GM12878 (cell line): ENCODE measurements at regions not wholly inside any gene's neighbourhood (a gene's known extent, or its start where the extent isn't known, plus 50 kb on each side); places are given as distances from the start of the nearest gene placed in this dataset.

Source experiments
- ATAC-seq: fragments of 200-7000 bp; cut with Tn5 transposase; 3 replicates; pipeline ENCODE4 v1.9.1; 2020; ENCODE audit warnings: mild to moderate bottlenecking, moderate library complexity
- BruUV-seq: library from RNA; stranded (reverse); fragments of 400-500 nt; replicated peaks from 2 replicates; lab custom pipeline; 2021; lab: Mats Ljungman, UMichigan
- CTCF ChIA-PET: fragments of 300-600 bp; sonication (Branson Sonifier 250); formaldehyde crosslinking; extraction: SDS; loops from one replicate; lab custom pipeline; 2021; ENCODE audit warnings: inconsistent platforms; lab: Yijun Ruan, JAX
- POLR2A ChIA-PET: fragments of 350-600 bp; formaldehyde crosslinking; extraction: SDS; loops from one replicate; lab custom pipeline; 2021; ENCODE audit warnings: inconsistent platforms; lab: Charles Lee
- RAD21 ChIA-PET: fragments of 300-600 bp; sonication (Branson Sonifier 250); formaldehyde crosslinking; loops from one replicate; lab custom pipeline; 2023; ENCODE audit warnings: antibody characterized with exemption; ENCODE audit not compliant: unreplicated experiment; lab: Charles Lee
- SMC1A ChIA-PET: fragments of 300-600 bp; sonication (Branson Sonifier 250); formaldehyde crosslinking; loops from one replicate; lab custom pipeline; 2023; ENCODE audit not compliant: unreplicated experiment, uncharacterized antibody; lab: Charles Lee
- DNase-seq: peaks from one replicate; pipeline ENCODE4 v3.0.0-alpha.2; 2011; ENCODE audit warnings: low read depth, low spot score
- FAIRE-seq: peaks from 3 replicates; lab custom pipeline; 2011; peaks lifted over from hg19 to GRCh38; lab: Jason Lieb, UNC
- H2AFZ ChIP-seq: 2 replicates; pipeline ENCODE4 v1.6.0; 2011; ENCODE audit warnings: low read depth, low read length, control low read depth; ENCODE audit not compliant: control insufficient read depth
- H3K27ac ChIP-seq: 2 replicates; pipeline ENCODE4 v1.5.1; 2011; ENCODE audit warnings: control low read depth; ENCODE audit not compliant: control insufficient read depth, insufficient read depth
- H3K27me3 ChIP-seq, 2 experiments: replicated peaks in 1 of 2; 2 replicates each; pipeline versions ENCODE4 v1.6.0 to v1.6.1; 2011; ENCODE audit warnings: low read length in 1 of 2; ENCODE audit not compliant: control insufficient read depth in 2 of 2, insufficient read depth in 2 of 2
- H3K36me3 ChIP-seq, 2 experiments: 2 replicates each; pipeline ENCODE4 v1.5.1; 2011; ENCODE audit warnings: low read length in 1 of 2; ENCODE audit not compliant: control insufficient read depth in 2 of 2, insufficient read depth in 2 of 2
- H3K4me1 ChIP-seq: 2 replicates; pipeline ENCODE4 v1.6.1; 2011; ENCODE audit warnings: mild to moderate bottlenecking, low read length, moderate library complexity, mixed read lengths; ENCODE audit not compliant: control insufficient read depth, insufficient read depth
- H3K4me2 ChIP-seq: 2 replicates; pipeline ENCODE4 v1.6.0; 2011; ENCODE audit warnings: control low read depth; ENCODE audit not compliant: control insufficient read depth, insufficient read depth
- H3K4me3 ChIP-seq: fragments of 200-600 bp; sonication (generic); 2 replicates; pipeline ENCODE4 v1.5.1; 2016
- H3K79me2 ChIP-seq: 2 replicates; pipeline ENCODE4 v1.6.0; 2011; ENCODE audit warnings: low read length; ENCODE audit not compliant: control insufficient read depth, insufficient read depth
- H3K9ac ChIP-seq: 2 replicates; pipeline ENCODE4 v1.8.0; 2011; ENCODE audit warnings: low read length, control low read depth, mixed read lengths; ENCODE audit not compliant: control insufficient read depth, insufficient read depth
- H3K9me3 ChIP-seq: replicated peaks from 3 replicates; pipeline ENCODE4 v1.5.1; 2011; ENCODE audit warnings: mild to moderate bottlenecking, low read length; ENCODE audit not compliant: control insufficient read depth, insufficient read depth
- H4K20me1 ChIP-seq: 2 replicates; pipeline ENCODE4 v1.6.0; 2011; ENCODE audit not compliant: control insufficient read depth, insufficient read depth
- ATF7 ChIP-seq: fragments of 450-650 bp; IDR thresholded peaks from 2 replicates; pipeline ENCODE4 v1.6.1; 2016; ENCODE audit warnings: low read depth, mild to moderate bottlenecking
- DPF2 ChIP-seq: fragments of 450-650 bp; IDR thresholded peaks from 2 replicates; pipeline ENCODE4 v1.6.1; 2017; ENCODE audit warnings: mild to moderate bottlenecking
- E2F8 ChIP-seq: fragments of 450-650 bp; IDR thresholded peaks from 2 replicates; pipeline ENCODE4 v1.6.1; 2018; ENCODE audit warnings: mild to moderate bottlenecking, low read depth, moderate library complexity; ENCODE audit not compliant: partially characterized antibody
- IKZF1 ChIP-seq: fragments of 450-650 bp; conservative IDR thresholded peaks from 2 replicates; pipeline ENCODE4 v1.6.1; 2017; ENCODE audit warnings: antibody characterized with exemption, mild to moderate bottlenecking
- JUNB ChIP-seq: IDR thresholded peaks from 2 replicates; pipeline ENCODE4 v1.6.1; 2016; ENCODE audit warnings: antibody characterized with exemption, mild to moderate bottlenecking
- WGBS: methylation state at CpG from one replicate; pipeline ENCODE4 v1.1.6; 2016; ENCODE audit warnings: low lambda C conversion rate; ENCODE audit not compliant: insufficient replicate concordance, insufficient coverage; ENCODE audit errors: missing lambda C conversion rate; 5-methylcytosine and 5-hydroxymethylcytosine counted together
- in situ Hi-C: fragments of 300-500 bp; cut with MboI; formaldehyde crosslinking; loops from 9 replicates; pipeline ENCODE4 v1.14.3; 2018; ENCODE audit warnings: mixed read lengths
- intact Hi-C: fragments of 100-400 bp; cut with micrococcal nuclease; formaldehyde crosslinking; loops from one replicate; pipeline ENCODE4 v1.14.2; 2022; ENCODE audit not compliant: unreplicated experiment

- in situ Hi-C loops, result no loop called here
- RAD21 ChIA-PET, result no interaction called here
- POLR2A ChIA-PET, result no interaction called here
These were observed 356.8 kb upstream of the C1orf87 start for GRCh38 chr1:60430375-60430774.

More at GRCh38 chr1:60430375-60430774, 356.8 kb upstream of the C1orf87 start:
- Histone ChIP-seq H3K4me3 (no peak overlapping the region), H3K27me3 (no peaks in the 10 kb centered on the region), H3K9me3 (no peaks in the 10 kb centered on the region; the same call in 2 of the 3 replicates), H3K27ac (no peak overlapping the region), H2AFZ (no peak overlapping the region), H3K4me1 (no peaks in the 10 kb centered on the region), H3K79me2 (no peaks in the 10 kb centered on the region), H3K4me2 (no peak overlapping the region), H4K20me1 (no peaks in the 10 kb centered on the region), H3K36me3 (no peaks in the 10 kb centered on the region), H3K9ac (no peak overlapping the region)
- WGBS, result 16% methylated on average over 2 of the region's 2 CpGs
- no TSS peak for BruUV-seq
- no peak for DNase-seq
- no peak for FAIRE-seq
- no peak for ATAC-seq
- ChIA-PET CTCF (no interaction called here), SMC1A (no interaction called here)
- intact Hi-C loops, result no loop called here
- TF ChIP-seq IKZF1, result no peak
- TF ChIP-seq JUNB, result no peak
- no peak for TF ChIP-seq E2F8
- no peak for TF ChIP-seq ATF7
- no peak for TF ChIP-seq DPF2
